Endothelial cell of umbilical vein (primary cell): ENCODE measurements at regions not wholly inside any gene's neighbourhood (a gene's known extent, or its start where the extent isn't known, plus 50 kb on each side); places are given as distances from the start of the nearest gene placed in this dataset.

Source experiments
- BruUV-seq: library from RNA; stranded (reverse); fragments of 400-500 nt; replicated peaks from 2 replicates; lab custom pipeline; 2021; lab: Mats Ljungman, UMichigan
- CTCF ChIA-PET: fragments of 300-600, 350-600 bp; sonication (Branson Sonifier 250); formaldehyde crosslinking; loops from one replicate; lab custom pipeline; 2021; ENCODE audit warnings: antibody characterized with exemption, inconsistent platforms; lab: Charles Lee
- POLR2A ChIA-PET: fragments of 300-600, 350-600 bp; sonication (Branson Sonifier 250); formaldehyde crosslinking; loops from one replicate; lab custom pipeline; 2021; ENCODE audit warnings: antibody characterized with exemption, inconsistent platforms; lab: Charles Lee
- DNase-seq: peaks from one replicate; pipeline ENCODE4 v3.0.0-alpha.2; 2011; ENCODE audit warnings: low read depth, low spot score
- FAIRE-seq: peaks from 2 replicates; lab custom pipeline; 2011; peaks lifted over from hg19 to GRCh38; lab: Jason Lieb, UNC
- H2AFZ ChIP-seq: 2 replicates; pipeline ENCODE4 v1.6.0; 2012; ENCODE audit warnings: low read depth, low read length, control low read depth, inconsistent platforms
- H3K27ac ChIP-seq: 2 replicates; pipeline ENCODE4 v1.5.1; 2011; ENCODE audit warnings: low read depth, mild to moderate bottlenecking, control low read depth, low read length, moderate library complexity; ENCODE audit not compliant: insufficient read depth
- H3K27me3 ChIP-seq, 2 experiments: 2 replicates each; pipeline versions ENCODE4 v1.6.0 to v1.6.1; 2011; ENCODE audit warnings: low read length in 2 of 2, mixed read lengths in 1 of 2; ENCODE audit not compliant: control insufficient read depth in 2 of 2, insufficient read depth in 2 of 2
- H3K36me3 ChIP-seq, 2 experiments: 2 replicates in 1 of 2; 3 replicates in 1 of 2; pipeline ENCODE4 v1.5.1; 2011; ENCODE audit warnings: low read length in 2 of 2, mild to moderate bottlenecking in 1 of 2, moderate library complexity in 1 of 2; ENCODE audit not compliant: control insufficient read depth in 2 of 2, insufficient read depth in 2 of 2; ENCODE audit errors: extremely low read depth in 1 of 2
- H3K4me1 ChIP-seq: 3 replicates; pipeline ENCODE4 v1.5.1; 2011; ENCODE audit warnings: mild to moderate bottlenecking, low read length; ENCODE audit not compliant: control insufficient read depth, insufficient read depth; ENCODE audit errors: extremely low read depth
- H3K4me2 ChIP-seq: 2 replicates; pipeline ENCODE4 v1.6.1; 2011; ENCODE audit warnings: low read length, control low read depth, mixed read lengths; ENCODE audit not compliant: insufficient read depth
- H3K4me3 ChIP-seq, 3 experiments: fragments of 200-600 bp in 1 of 3; sonication (generic), shearing (Covaris generic) in 1 of 3; replicated peaks in 1 of 3; 2 replicates each; pipeline ENCODE4 v1.5.1; 2011 to 2016; ENCODE audit warnings: control low read depth in 3 of 3, low read length in 3 of 3, mild to moderate bottlenecking in 2 of 3, inconsistent platforms in 1 of 3, low read depth in 1 of 3, moderate library complexity in 1 of 3; ENCODE audit not compliant: insufficient read depth in 1 of 3
- H3K79me2 ChIP-seq: 2 replicates; pipeline ENCODE4 v1.6.0; 2012; ENCODE audit warnings: low read length, inconsistent platforms; ENCODE audit not compliant: control insufficient read depth, insufficient read depth
- H3K9ac ChIP-seq: replicated peaks from 2 replicates; pipeline ENCODE3; 2011; ENCODE audit warnings: low read length, control low read depth; ENCODE audit not compliant: insufficient read depth; ENCODE audit errors: extremely low read depth
- H3K9me1 ChIP-seq: replicated peaks from 3 replicates; pipeline ENCODE4 v1.6.0; 2011; ENCODE audit warnings: mild to moderate bottlenecking, low read length; ENCODE audit not compliant: control insufficient read depth, insufficient read depth; ENCODE audit errors: extremely low read depth
- H3K9me3 ChIP-seq: replicated peaks from 2 replicates; pipeline ENCODE4 v1.5.1; 2012; ENCODE audit warnings: low read length, inconsistent platforms; ENCODE audit not compliant: control insufficient read depth, insufficient read depth
- H4K20me1 ChIP-seq: replicated peaks from 2 replicates; pipeline ENCODE3; 2011; ENCODE audit warnings: mild to moderate bottlenecking, low read length; ENCODE audit not compliant: control insufficient read depth, insufficient read depth; ENCODE audit errors: extremely low read depth
- CTCF ChIP-seq, 2 donors: IDR thresholded peaks; 1 replicate in 1 of 2; 2 replicates in 1 of 2; pipeline ENCODE4 v1.5.1; 2011; ENCODE audit warnings: low read length in 2 of 2, mild to moderate bottlenecking in 2 of 2, moderate library complexity in 2 of 2, control low read depth in 1 of 2, inconsistent platforms in 1 of 2, low read depth in 1 of 2; ENCODE audit not compliant: insufficient read depth in 1 of 2; ENCODE audit errors: extremely low read depth in 1 of 2
- EZH2 ChIP-seq: IDR thresholded peaks from 2 replicates; pipeline ENCODE4 v1.6.1; 2012; ENCODE audit warnings: borderline replicate concordance, low read depth, mild to moderate bottlenecking, moderate library complexity, low read length, inconsistent platforms; ENCODE audit not compliant: severe bottlenecking
- JUN ChIP-seq: IDR thresholded peaks from 2 replicates; pipeline ENCODE4 v1.6.1; 2011; ENCODE audit warnings: borderline replicate concordance, low read depth; ENCODE audit not compliant: insufficient read length, insufficient read depth
- MYC ChIP-seq: IDR thresholded peaks from one replicate; pipeline ENCODE4 v1.6.1; 2011; ENCODE audit warnings: mild to moderate bottlenecking, low read depth, low read length
- POLR2A ChIP-seq: IDR thresholded peaks from 2 replicates; pipeline ENCODE4 v1.6.1; 2012; ENCODE audit warnings: low read depth, mild to moderate bottlenecking, control low read depth, low read length
- POLR2AphosphoS5 ChIP-seq: IDR thresholded peaks from 2 replicates; pipeline ENCODE4 v1.6.1; 2012; ENCODE audit warnings: low read depth, mild to moderate bottlenecking, control low read depth, low read length, moderate library complexity; ENCODE audit not compliant: insufficient read depth
- dilution Hi-C: fragments of 300-500 bp; cut with MboI; formaldehyde crosslinking; loops from one replicate; pipeline ENCODE4 v1.15.0; 2019; ENCODE audit warnings: low sequenced_read_pairs; ENCODE audit not compliant: extremely low pct_ligation_motif_present
- intact Hi-C: fragments of 100-400 bp; cut with micrococcal nuclease; formaldehyde crosslinking; loops from one replicate; pipeline ENCODE4 v1.10.0; 2022

GRCh38 chrY:15458426-15458825, 934.1 kb downstream of the NLGN4Y start:
- CTCF ChIA-PET: no interaction called here

More at GRCh38 chrY:15458426-15458825, 934.1 kb downstream of the NLGN4Y start:
- intact Hi-C loops (no loop called here), dilution Hi-C loops (no loop called here)
- Histone ChIP-seq H3K4me3 (no peak overlapping the region), H3K9me3 (no peaks in the 10 kb centered on the region), H3K79me2 (no peaks in the 10 kb centered on the region), H3K27ac (no peak overlapping the region), H2AFZ (no peak overlapping the region), H3K36me3 (no peaks in the 10 kb centered on the region), H4K20me1 (no peaks in the 10 kb centered on the region), H3K27me3 (no peaks in the 10 kb centered on the region), H3K9ac (no peak overlapping the region), H3K4me1 (no peaks in the 10 kb centered on the region), H3K4me2 (no peak overlapping the region), H3K9me1 (no peaks in the 10 kb centered on the region)
- no peak for TF ChIP-seq CTCF (IDR thresholded peaks at IDR 0.05; ENCODE audit: extremely low read depth in 1 of 2, insufficient read depth in 1 of 2, low read depth in 1 of 2, low read length in 2 of 2)
- no peak for TF ChIP-seq MYC
- TF ChIP-seq EZH2: no peak
- TF ChIP-seq POLR2AphosphoS5: no peak
- no peak for TF ChIP-seq POLR2A
- TF ChIP-seq JUN: no peak
- BruUV-seq: no TSS peak
- POLR2A ChIA-PET: no interaction called here
- DNase-seq (no peak), FAIRE-seq (no peak)
